Activated T-helper 1 cell treated with anti-CD3 and anti-CD28 coated beads, Interleukin-12 subunit alpha, Interleukin-12 subunit beta, Interleukin-2, Interleukin-4 antibody, amounts not matched to agents 30 ng/mL and 10 ng/mL and 1 ng/mL, durations not matched to agents 14 hours and 24 hours and 36 hours (primary cell): ENCODE measurements at regions not wholly inside any gene's neighbourhood (a gene's known extent, or its start where the extent isn't known, plus 50 kb on each side); places are given as distances from the start of the nearest gene placed in this dataset.

Experiments
- DNase-seq: peaks from one replicate; pipeline ENCODE4 v3.0.0; 2021; ENCODE audit warnings: low spot score
- H3K27ac Mint-ChIP-seq: one replicate; pipeline ENCODE4 v1.8.0; 2021; ENCODE audit warnings: mild to moderate bottlenecking, mixed read lengths
- H3K27me3 Mint-ChIP-seq: one replicate; pipeline ENCODE4 v1.8.0; 2022; ENCODE audit warnings: mild to moderate bottlenecking, moderate library complexity, mixed read lengths; ENCODE audit not compliant: insufficient read depth
- H3K36me3 Mint-ChIP-seq: one replicate; pipeline ENCODE4 v1.8.0; 2021; ENCODE audit warnings: low read depth, mixed read lengths
- H3K4me1 Mint-ChIP-seq: one replicate; pipeline ENCODE4 v1.8.0; 2021; ENCODE audit warnings: low read depth, mixed read lengths
- H3K4me3 Mint-ChIP-seq: one replicate; pipeline ENCODE4 v1.8.0; 2021; ENCODE audit warnings: mild to moderate bottlenecking, moderate library complexity, mixed read lengths
- H3K9me3 Mint-ChIP-seq: one replicate; pipeline ENCODE4 v1.8.0; 2021; ENCODE audit warnings: mixed read lengths
- intact Hi-C: fragments of 100-400 bp; cut with micrococcal nuclease; formaldehyde crosslinking; loops from one replicate; pipeline ENCODE4 v1.15.1; 2024

DNA sequence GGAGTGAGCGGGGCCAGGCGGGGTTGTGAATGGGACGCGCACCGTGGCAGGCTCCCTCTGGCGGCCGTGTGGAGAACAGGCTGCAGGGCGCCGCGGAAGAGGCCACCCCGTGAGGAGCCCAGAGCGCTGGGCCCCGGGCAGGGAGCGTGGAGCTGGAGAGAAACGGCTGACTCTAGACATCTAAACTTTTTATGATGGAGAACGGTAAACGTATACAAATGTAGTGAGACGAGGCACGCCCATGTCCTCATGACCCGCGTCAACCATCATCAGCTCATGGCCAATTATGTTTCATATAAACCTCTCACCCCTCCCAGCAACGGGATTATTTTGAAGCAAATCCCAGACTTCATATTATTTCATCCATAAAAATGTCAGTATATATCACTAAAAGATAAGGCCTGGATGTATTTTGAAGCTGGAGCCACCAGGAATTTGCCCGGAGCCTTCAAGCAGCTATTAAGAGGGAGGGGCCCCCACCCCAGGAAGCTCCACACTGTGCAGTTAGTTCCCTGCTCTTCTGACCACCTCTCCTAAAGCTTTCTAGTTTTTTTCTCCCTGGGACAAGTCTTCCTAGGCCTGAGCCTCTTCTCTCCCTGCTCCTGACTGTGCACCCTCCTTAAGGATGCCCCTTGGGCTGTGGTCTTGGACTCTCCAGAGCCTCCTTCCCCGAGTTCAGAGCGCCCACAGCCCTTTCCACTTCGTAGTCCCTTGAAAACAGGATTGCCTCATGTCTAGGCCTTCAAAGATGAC is 149.5 kb downstream of the SMAD6 start:
- intact Hi-C loops = loop anchor here (1.0 kb wide), 3 partner anchors 150 to 248 kb away; no protein-coding TSS in a partner anchor
- Mint-ChIP-seq H3K27me3 (peaks cover 7% of the 10 kb centered on the region), H3K4me1 (no peaks in the 10 kb centered on the region), H3K36me3 (no peaks in the 10 kb centered on the region), H3K9me3 (no peaks in the 10 kb centered on the region), H3K27ac (no peak overlapping the region), H3K4me3 (no peak overlapping the region)
- peak; percentile 67 for DNase-seq

DNA sequence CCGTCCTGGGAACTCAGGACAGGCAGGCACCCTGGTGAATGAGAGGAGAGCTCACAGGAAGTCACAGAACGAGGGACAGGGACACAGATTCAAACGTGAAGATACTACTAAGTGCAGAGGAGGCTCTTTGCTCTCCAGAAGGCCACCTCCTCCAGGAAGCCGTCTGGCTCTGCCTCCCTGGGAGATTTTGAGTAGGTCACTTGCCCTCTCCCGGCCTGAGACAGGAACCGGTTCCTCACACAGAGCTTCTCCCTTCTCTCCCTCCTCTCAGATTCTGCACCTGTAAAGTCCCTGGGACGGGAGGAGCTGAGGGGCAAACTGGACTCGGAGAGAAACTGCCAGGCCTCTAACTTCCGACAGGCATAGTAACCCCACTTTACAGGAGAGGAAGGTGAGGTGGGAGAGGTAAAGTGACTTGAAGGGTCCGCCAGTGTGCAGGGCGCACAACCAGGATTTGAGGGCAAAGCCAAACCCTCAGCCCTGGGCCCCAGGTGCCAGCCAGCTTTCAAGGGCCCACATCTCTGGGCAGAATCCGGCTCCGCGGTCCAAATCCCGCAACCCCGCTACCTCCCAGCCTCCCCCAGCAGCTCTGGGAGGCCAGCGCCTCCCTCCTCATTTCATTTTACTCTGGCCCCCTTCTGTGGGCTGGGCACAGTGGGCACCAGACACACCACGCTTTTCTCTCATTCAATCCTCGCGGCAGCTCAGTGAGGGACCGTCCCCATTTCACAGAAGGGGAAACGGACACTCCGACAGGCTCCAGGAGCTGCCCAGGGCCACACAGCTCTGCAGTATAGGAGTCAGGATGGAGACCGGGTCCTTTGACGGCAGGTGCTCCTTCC is 150.2 kb downstream of the SMAD6 start:
- H3K9me3 Mint-ChIP-seq = no peaks in the 10 kb centered on the region
- DNase-seq = no peak
- H3K27me3 Mint-ChIP-seq = peaks cover 9% of the 10 kb centered on the region
- no peak overlapping the region for H3K4me3 Mint-ChIP-seq
- intact Hi-C loops = no loop called here
- no peaks in the 10 kb centered on the region for H3K4me1 Mint-ChIP-seq
- no peaks in the 10 kb centered on the region for H3K36me3 Mint-ChIP-seq
- no peak overlapping the region for H3K27ac Mint-ChIP-seq

DNA sequence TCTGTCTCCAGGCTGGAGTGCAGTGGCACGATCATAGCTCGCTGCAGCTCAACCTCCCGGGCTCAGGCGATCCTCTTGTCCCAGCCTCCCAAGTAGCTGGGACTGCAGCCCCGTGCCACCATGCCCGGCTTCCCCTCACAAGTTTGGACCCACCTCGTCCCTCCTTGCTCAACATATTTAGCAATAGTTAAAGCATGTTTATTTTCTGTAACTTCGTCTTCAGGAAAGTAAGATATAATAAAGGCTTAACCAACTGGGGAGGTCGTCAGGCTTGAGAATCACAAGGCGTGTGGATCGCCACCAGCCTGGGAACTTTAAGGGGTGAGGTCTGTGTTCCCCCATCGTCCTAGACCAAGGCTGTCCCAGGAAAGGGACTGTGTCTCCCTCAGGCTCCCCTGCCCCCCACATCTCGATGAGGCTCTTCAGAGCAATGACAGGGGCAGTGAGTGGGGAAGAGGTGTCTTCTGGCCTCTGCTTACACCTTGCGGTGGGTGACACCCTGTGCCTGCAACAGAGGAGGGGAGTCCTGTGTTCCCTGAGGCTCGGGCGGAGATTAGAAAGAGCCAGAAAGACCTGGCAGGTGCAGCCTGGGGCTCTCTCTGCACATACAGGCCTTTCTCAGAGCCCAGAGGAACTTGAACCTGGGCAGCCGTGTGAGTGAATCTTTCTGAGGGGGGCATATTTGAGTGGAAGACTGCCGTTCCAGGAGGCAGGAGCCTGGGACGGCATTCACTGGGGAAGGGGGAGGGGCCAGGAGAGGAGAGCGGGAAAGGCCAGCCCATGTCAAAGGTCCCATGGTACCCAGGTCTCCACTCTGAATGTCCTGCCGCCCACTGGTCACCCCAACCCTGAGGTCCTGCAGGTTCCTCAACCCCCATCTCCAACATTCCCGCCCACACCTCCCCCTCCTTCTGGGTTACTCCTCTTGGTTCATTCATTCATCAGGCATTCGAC is 152.3 kb downstream of the SMAD6 start:
- H3K4me3 Mint-ChIP-seq = no peak overlapping the region
- DNase-seq = no peak
- no peaks in the 10 kb centered on the region for H3K9me3 Mint-ChIP-seq
- peaks cover 2% of the 10 kb centered on the region for H3K27me3 Mint-ChIP-seq
- H3K27ac Mint-ChIP-seq = no peak overlapping the region
- no peaks in the 10 kb centered on the region for H3K4me1 Mint-ChIP-seq
- intact Hi-C loops = no loop called here
- H3K36me3 Mint-ChIP-seq = no peaks in the 10 kb centered on the region

DNA sequence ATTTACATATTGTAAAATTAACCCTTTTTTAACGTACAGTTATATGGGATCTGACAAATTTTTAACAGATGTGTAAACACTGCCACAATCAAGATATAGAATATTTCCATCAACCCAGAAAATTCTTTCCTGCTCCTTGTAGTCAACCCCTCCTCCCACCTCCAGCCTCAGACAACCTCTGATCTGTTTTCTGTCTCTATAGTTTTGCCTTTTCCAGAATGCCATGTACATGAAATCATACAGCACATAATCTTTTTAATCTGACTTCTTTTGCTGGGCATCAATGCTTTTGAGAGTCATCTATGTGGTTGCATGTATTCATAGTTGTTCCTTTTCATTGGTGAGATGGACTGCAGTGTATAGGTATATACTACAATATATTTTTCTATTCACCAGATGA is 153.0 kb downstream of the SMAD6 start:
- Mint-ChIP-seq H3K4me3 (no peak overlapping the region), H3K27ac (no peak overlapping the region), H3K4me1 (no peaks in the 10 kb centered on the region), H3K27me3 (peaks cover 2% of the 10 kb centered on the region), H3K9me3 (no peaks in the 10 kb centered on the region), H3K36me3 (no peaks in the 10 kb centered on the region)
- DNase-seq = no peak
- intact Hi-C loops = no loop called here

DNA sequence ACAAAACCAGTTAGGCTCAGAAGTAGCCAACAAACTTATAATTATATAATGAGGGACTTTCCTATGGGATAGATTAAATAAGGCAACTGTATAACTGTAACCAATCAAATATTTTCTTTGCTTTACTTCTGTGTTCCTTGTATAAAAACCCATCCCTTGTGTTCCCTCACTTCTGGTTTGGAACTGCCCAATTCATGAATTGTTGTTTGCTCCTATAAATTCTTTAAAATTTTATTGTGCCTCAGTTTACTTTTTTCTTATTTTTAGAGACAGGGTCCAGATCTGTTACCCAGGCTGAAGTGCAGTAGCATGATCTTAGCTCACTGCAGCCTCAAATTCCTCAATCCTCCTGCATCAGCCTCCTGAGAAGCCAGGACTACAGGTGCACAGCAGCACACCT is 155.7 kb downstream of the SMAD6 start:
- no peak overlapping the region for H3K4me3 Mint-ChIP-seq
- peaks cover 10% of the 10 kb centered on the region for H3K27me3 Mint-ChIP-seq
- peaks cover 2% of the 10 kb centered on the region for H3K4me1 Mint-ChIP-seq
- no peak for DNase-seq
- intact Hi-C loops = no loop called here
- no peaks in the 10 kb centered on the region for H3K36me3 Mint-ChIP-seq
- no peak overlapping the region for H3K27ac Mint-ChIP-seq
- no peaks in the 10 kb centered on the region for H3K9me3 Mint-ChIP-seq

DNA sequence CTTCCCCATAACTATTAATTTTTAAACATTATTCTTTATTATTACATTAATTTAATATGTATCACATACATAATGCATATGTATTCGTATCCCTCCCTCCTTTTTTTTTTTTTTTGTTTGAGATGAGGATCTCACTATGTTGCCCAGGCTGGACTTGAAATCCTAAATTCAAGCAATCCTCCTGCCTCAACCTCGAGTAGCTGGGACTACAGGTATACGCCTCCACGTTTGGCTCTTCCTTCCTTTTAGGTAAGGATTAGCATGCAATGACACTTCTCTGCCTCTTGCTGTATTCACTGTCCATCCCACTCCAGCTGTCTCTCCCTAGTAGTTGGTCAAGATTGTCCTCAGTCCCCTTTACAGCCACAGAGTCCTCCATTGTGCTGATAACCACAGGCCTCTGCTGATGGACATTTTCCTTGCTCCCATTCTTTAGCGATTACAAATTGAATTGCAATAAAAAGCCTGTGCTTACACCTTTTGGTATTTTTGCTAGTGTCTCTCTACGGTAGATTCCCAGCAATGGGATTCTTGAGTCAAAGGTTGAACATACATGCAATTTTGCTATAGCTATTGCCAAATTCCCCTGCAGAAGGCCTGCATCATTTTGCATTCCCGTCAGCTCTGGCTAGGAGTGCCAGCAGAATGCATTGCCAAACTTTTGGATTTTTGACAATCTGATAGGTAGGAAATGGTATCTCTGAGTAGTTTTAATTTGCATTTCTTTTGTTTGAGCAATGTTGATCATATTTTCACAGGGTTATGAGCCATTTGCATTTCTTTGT is 156.6 kb downstream of the SMAD6 start:
- Mint-ChIP-seq H3K4me3 (no peak overlapping the region), H3K36me3 (no peaks in the 10 kb centered on the region), H3K4me1 (peaks cover 11% of the 10 kb centered on the region), H3K27ac (no peak overlapping the region), H3K9me3 (no peaks in the 10 kb centered on the region), H3K27me3 (peaks cover 10% of the 10 kb centered on the region)
- no peak for DNase-seq
- intact Hi-C loops = no loop called here

DNA sequence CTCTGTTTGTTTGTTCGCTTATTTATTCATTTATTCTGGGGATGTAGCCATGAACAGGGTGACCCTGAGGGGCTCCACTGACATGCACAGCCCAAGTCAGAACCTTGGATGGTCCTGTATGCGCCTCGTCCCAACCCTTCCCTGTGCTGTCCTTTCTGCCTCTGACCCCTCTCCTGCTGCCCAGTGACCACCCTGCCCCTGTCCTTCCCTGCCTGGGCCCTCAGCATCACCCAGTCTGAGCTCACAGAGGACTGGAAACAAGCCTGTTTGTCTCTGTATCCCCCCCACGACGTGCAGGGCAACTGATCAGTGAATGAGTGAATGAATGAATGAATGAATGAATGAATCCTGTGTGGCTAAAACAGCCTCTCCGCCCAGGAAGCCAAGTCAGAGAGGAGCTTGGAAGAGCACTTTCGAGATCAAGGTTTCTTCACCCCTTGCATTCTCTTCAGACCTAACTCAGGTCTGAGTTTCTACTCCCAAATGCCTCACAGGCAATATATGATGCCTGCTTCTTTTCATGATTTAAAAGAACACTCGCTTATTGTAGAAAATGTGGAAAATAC is 157.7 kb downstream of the SMAD6 start:
- DNase-seq = no peak
- no peak overlapping the region for H3K4me3 Mint-ChIP-seq
- H3K9me3 Mint-ChIP-seq = no peaks in the 10 kb centered on the region
- peaks cover 10% of the 10 kb centered on the region for H3K27me3 Mint-ChIP-seq
- H3K27ac Mint-ChIP-seq = no peak overlapping the region
- peaks cover 12% of the 10 kb centered on the region for H3K4me1 Mint-ChIP-seq
- intact Hi-C loops = no loop called here
- H3K36me3 Mint-ChIP-seq = no peaks in the 10 kb centered on the region

DNA sequence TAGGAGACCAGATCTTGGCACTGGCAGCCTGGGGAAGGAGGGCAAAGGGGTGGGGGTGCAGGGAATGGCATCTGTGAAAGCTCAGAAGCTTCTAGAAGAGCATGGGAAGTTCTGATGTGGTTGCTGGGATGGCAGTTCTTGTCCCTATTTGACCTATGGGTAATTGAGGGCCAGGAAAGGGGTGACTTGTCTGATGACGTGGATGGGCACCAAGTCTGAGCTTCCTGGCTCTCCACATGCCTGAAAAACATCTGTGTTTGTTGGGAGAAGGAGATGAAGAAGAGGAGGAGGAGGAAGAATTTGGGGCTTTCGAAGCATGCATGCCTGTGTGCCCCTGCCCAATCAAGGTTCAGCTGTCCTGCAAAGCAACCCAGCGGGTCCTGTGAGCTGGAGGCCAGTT is 158.8 kb downstream of the SMAD6 start:
- Mint-ChIP-seq H3K9me3 (no peaks in the 10 kb centered on the region), H3K27me3 (peaks cover 10% of the 10 kb centered on the region), H3K36me3 (no peaks in the 10 kb centered on the region), H3K4me1 (peaks cover 12% of the 10 kb centered on the region), H3K4me3 (no peak overlapping the region), H3K27ac (no peak overlapping the region)
- no peak for DNase-seq
- intact Hi-C loops = no loop called here

DNA sequence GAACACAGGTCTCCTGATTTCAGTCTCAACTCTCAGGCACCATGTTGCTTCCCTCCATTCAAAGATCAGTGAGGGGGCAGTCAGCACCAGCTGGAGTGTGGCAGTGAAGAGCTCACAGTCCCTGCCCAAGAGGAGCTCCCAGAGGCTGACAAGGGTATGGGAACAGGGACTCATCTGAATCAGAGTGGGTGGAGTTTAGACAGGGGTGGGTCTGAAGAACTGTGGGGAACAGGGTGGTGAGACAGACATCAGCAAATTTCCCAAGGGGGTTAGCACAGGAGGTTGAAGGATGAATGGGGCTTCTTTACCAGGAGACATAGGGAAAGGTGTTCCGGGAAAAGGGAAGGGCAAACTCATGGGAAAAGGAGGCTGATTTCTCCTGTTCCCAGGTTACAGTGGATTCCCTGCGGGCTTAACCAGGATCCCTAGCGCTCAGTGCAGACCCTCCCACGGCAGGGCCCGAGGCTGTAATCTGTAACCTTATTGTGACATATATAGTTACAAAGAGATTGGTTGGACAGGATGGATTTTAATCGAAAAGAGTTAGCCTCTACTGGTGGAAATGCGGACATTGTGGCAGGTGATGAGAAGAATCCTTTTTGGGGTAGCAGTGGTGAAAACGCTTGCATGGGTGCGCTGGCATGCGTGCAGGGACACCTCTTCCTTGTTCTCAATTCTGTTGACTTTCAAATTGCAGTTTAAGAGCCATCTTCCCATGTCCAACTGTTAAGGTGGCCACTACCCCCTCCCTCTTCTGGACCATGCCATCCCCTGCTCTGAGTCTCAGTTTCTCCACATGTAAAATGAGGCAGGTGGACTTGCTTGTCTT is 160.3 kb downstream of the SMAD6 start:
- intact Hi-C loops = loop anchor here (1.0 kb wide), 1 partner anchor 259 kb away; no protein-coding TSS in a partner anchor
- DNase-seq = no peak
- Mint-ChIP-seq H3K9me3 (no peaks in the 10 kb centered on the region), H3K27me3 (peaks cover 10% of the 10 kb centered on the region), H3K4me3 (no peak overlapping the region), H3K27ac (no peak overlapping the region), H3K36me3 (no peaks in the 10 kb centered on the region), H3K4me1 (peaks cover 12% of the 10 kb centered on the region)

DNA sequence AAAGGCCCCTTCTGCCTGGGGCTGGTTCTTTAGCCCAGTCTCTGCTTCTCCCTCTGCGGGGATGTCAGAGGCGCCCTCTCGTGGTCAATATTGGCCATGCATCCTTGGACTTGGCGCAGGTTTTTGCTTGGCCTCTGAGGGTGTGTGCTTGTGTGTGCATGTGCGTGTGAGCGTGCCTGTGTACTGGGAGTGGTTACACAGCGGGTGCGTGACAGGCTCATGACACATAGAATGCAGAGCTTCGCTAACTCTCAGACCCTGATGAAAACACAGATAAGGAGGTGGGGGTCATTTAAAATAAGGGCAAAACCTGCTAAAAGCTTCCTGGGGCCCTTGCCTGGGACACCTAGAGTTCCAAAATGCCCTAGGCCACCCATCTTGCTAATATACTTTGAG is 160.9 kb downstream of the SMAD6 start:
- H3K4me3 Mint-ChIP-seq = no peak overlapping the region
- peaks cover 12% of the 10 kb centered on the region for H3K4me1 Mint-ChIP-seq
- H3K27ac Mint-ChIP-seq = no peak overlapping the region
- no peaks in the 10 kb centered on the region for H3K9me3 Mint-ChIP-seq
- DNase-seq = peak; percentile 54
- intact Hi-C loops = loop anchor here (1.0 kb wide), 1 partner anchor 260 kb away; no protein-coding TSS in a partner anchor
- H3K36me3 Mint-ChIP-seq = no peaks in the 10 kb centered on the region
- peaks cover 11% of the 10 kb centered on the region for H3K27me3 Mint-ChIP-seq

DNA sequence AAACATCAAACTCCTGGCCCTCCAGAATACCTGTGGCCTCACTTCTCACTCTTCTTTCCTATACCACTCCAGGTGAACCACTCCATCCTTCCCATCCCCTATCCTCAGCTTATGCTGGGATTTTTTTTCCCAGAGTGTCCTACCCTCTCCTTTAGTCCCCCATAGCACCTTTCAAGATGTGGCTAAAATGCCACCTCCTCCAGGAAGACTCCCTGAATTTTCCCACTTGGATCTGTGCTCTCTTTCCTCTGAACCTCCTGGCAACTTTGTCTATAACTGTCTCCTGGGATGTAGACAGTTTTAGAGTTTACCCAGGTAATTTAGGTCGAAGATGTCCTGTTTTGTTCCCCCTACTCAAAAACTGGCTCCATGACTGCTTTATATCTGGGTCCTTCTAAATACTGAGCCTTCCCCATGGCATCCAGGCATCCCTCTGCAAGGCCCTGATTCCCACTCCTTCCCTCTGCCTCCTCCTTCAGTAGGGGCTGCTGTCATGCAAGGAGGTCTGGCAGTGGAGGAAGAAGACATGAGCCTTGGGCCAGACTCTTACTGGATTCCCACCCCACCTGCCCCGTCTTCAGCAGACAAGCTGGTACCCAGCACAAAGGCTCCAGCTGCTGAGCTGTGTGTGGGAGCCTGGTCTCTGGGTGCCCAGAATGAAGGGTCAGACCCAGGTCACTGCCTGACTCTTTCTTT is 161.5 kb downstream of the SMAD6 start:
- Mint-ChIP-seq H3K27ac (no peak overlapping the region), H3K9me3 (no peaks in the 10 kb centered on the region), H3K4me1 (peaks cover 12% of the 10 kb centered on the region), H3K27me3 (peaks cover 17% of the 10 kb centered on the region), H3K36me3 (no peaks in the 10 kb centered on the region), H3K4me3 (no peak overlapping the region)
- no peak for DNase-seq
- intact Hi-C loops = no loop called here
